ENCODE measurements at regions not wholly inside any gene's neighbourhood (a gene's known extent, or its start where the extent isn't known, plus 50 kb on each side); places are given as distances from the start of the nearest gene placed in this dataset.

DNA sequence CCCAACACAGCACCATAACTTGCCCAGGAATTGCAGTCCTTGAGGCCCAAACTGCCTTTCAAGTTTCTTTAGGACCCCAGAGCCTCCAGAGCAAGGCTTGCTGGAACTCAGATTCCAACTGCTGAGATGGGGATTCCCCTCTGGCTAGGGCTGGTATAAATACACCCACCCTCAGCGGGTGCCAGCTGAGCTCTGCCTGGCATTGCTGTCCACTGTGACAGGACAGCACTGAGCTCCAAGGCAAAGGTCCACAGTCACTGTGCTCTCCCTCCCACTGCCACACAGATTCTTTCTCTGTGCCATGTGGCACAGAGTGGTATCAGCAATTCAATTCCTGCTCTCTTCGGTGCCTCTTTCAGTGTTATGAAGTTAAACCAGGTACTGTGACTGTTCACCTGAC is 304.2 kb upstream of the LMCD1 start:
- TF ChIP-seq, protein P1, sequence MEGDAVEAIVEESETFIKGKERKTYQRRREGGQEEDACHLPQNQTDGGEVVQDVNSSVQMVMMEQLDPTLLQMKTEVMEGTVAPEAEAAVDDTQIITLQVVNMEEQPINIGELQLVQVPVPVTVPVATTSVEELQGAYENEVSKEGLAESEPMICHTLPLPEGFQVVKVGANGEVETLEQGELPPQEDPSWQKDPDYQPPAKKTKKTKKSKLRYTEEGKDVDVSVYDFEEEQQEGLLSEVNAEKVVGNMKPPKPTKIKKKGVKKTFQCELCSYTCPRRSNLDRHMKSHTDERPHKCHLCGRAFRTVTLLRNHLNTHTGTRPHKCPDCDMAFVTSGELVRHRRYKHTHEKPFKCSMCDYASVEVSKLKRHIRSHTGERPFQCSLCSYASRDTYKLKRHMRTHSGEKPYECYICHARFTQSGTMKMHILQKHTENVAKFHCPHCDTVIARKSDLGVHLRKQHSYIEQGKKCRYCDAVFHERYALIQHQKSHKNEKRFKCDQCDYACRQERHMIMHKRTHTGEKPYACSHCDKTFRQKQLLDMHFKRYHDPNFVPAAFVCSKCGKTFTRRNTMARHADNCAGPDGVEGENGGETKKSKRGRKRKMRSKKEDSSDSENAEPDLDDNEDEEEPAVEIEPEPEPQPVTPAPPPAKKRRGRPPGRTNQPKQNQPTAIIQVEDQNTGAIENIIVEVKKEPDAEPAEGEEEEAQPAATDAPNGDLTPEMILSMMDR (IDR thresholded peaks at IDR 0.05; ENCODE audit: poor library complexity), result no peak
- TF ChIP-seq EZH2 (IDR thresholded peaks at IDR 0.05; ENCODE audit: borderline replicate concordance) (no peak), EZH2phosphoT487 (IDR thresholded peaks at IDR 0.05; ENCODE audit: low read depth, severe bottlenecking, unreplicated experiment) (no peak)
